ENCODE measurements at regions not wholly inside any gene's neighbourhood (a gene's known extent, or its start where the extent isn't known, plus 50 kb on each side); places are given as distances from the start of the nearest gene placed in this dataset.

DNA sequence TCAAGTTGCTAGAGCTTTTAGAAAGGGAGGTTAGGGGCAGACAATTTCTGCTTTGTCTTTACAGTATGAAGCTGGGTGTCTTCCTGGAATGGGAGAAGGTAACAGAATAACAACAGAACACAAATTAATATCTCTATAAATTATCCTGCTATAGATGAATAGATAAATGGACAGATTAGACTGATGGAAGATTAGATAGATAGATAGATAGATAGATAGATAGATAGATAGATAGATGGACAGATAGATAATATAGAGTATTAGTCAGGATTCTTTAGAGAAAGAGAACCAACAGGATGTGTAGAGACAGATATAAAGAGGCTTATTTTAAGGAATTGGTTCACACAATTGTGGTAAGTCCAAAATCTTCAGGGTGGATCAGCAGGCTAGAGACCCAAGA, 302.2 kb downstream of the BCL11A start:
- no peak overlapping the region for H3K4me3 Mint-ChIP-seq
- H3K27me3 Mint-ChIP-seq (ENCODE audit: insufficient read depth): no peaks in the 10 kb centered on the region
- H3K9me3 Mint-ChIP-seq: peaks cover 15% of the 10 kb centered on the region
- TF ChIP-seq, protein P1, sequence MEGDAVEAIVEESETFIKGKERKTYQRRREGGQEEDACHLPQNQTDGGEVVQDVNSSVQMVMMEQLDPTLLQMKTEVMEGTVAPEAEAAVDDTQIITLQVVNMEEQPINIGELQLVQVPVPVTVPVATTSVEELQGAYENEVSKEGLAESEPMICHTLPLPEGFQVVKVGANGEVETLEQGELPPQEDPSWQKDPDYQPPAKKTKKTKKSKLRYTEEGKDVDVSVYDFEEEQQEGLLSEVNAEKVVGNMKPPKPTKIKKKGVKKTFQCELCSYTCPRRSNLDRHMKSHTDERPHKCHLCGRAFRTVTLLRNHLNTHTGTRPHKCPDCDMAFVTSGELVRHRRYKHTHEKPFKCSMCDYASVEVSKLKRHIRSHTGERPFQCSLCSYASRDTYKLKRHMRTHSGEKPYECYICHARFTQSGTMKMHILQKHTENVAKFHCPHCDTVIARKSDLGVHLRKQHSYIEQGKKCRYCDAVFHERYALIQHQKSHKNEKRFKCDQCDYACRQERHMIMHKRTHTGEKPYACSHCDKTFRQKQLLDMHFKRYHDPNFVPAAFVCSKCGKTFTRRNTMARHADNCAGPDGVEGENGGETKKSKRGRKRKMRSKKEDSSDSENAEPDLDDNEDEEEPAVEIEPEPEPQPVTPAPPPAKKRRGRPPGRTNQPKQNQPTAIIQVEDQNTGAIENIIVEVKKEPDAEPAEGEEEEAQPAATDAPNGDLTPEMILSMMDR (IDR thresholded peaks at IDR 0.05): no peak
- no peak for DNase-seq
- H3K36me3 Mint-ChIP-seq (ENCODE audit: low read depth): no peaks in the 10 kb centered on the region
- no peak overlapping the region for H3K27ac Mint-ChIP-seq
- no peaks in the 10 kb centered on the region for H3K4me1 Mint-ChIP-seq (ENCODE audit: low read depth)

DNA sequence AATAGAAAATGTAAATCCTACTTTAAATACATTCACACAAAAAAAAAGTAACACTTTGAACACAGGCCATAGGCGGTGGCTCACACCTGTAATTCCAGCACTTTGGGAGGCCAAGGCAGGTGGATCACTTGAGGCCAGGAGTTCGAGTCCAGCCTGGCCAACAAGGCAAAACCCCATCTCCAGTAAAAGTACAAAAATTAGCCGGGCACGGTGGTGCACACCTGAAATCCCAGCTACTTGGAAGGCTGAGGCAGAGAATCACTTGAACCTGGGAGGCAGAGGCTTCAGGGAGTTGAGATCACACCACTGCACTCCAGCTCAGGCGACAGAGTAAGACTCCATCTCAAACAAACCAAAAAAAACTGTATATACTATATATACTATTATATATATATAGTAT, 303.6 kb downstream of the BCL11A start:
- no peaks in the 10 kb centered on the region for H3K27me3 Mint-ChIP-seq (ENCODE audit: insufficient read depth)
- TF ChIP-seq, protein P1 (IDR thresholded peaks at IDR 0.05): no peak
- no peak for DNase-seq
- H3K27ac Mint-ChIP-seq: no peak overlapping the region
- H3K36me3 Mint-ChIP-seq (ENCODE audit: low read depth): no peaks in the 10 kb centered on the region
- no peak overlapping the region for H3K4me3 Mint-ChIP-seq
- peaks cover 15% of the 10 kb centered on the region for H3K9me3 Mint-ChIP-seq
- H3K4me1 Mint-ChIP-seq (ENCODE audit: low read depth): no peaks in the 10 kb centered on the region

DNA sequence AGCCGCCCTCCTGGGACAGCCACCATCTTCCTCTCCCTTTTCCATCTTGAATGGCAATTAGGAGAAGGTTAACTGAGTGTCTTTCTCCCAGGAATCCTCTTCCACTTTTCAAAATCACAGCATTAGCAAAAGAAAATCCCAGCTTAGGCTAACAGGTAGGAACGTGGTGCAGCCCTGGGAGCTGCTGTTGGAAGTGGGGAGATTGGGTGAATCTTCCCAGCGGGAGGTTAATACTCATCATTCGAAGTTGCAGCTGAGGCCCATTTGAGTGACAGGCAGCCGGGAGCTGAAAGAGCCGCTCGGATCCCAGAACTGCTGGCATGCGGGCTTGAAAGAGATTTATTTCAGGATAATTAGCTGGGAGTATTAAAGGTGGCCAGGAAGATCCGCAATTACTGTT, 306.0 kb downstream of the BCL11A start:
- Mint-ChIP-seq H3K4me1 (ENCODE audit: low read depth) (no peaks in the 10 kb centered on the region), H3K9me3 (peaks cover 25% of the 10 kb centered on the region), H3K36me3 (ENCODE audit: low read depth) (no peaks in the 10 kb centered on the region), H3K27ac (no peak overlapping the region), H3K27me3 (ENCODE audit: insufficient read depth) (0 out of 2 replicates have a peak, but pooled peaks cover 1% of the 10 kb centered on the region), H3K4me3 (no peak overlapping the region)
- TF ChIP-seq, protein P1 (IDR thresholded peaks at IDR 0.05): no peak
- DNase-seq: no peak

DNA sequence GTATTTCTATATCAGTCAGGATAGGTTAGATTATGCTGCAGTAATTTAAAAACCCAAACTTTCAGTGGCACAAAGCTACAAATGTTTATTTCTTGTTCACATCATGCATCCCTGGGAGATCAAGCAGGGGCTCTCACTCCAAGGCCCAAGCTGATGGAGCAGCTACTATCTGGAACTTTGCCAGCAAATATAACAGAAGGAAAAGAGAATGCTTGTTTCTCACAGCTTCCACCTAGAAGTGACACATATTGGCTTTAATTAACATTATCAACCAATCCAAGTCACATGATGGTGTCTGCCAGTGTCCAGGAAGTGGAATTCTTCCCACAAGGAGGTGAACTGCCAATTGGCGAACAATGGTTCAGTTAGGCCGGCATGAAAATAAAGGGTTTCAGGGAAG, 306.9 kb downstream of the BCL11A start:
- peaks cover 30% of the 10 kb centered on the region for H3K9me3 Mint-ChIP-seq
- H3K36me3 Mint-ChIP-seq (ENCODE audit: low read depth): no peaks in the 10 kb centered on the region
- no peak overlapping the region for H3K27ac Mint-ChIP-seq
- 0 out of 2 replicates have a peak, but pooled peaks cover 1% of the 10 kb centered on the region for H3K27me3 Mint-ChIP-seq (ENCODE audit: insufficient read depth)
- H3K4me1 Mint-ChIP-seq (ENCODE audit: low read depth): no peaks in the 10 kb centered on the region
- TF ChIP-seq, protein P1 (IDR thresholded peaks at IDR 0.05): no peak
- H3K4me3 Mint-ChIP-seq: no peak overlapping the region
- no peak for DNase-seq

DNA sequence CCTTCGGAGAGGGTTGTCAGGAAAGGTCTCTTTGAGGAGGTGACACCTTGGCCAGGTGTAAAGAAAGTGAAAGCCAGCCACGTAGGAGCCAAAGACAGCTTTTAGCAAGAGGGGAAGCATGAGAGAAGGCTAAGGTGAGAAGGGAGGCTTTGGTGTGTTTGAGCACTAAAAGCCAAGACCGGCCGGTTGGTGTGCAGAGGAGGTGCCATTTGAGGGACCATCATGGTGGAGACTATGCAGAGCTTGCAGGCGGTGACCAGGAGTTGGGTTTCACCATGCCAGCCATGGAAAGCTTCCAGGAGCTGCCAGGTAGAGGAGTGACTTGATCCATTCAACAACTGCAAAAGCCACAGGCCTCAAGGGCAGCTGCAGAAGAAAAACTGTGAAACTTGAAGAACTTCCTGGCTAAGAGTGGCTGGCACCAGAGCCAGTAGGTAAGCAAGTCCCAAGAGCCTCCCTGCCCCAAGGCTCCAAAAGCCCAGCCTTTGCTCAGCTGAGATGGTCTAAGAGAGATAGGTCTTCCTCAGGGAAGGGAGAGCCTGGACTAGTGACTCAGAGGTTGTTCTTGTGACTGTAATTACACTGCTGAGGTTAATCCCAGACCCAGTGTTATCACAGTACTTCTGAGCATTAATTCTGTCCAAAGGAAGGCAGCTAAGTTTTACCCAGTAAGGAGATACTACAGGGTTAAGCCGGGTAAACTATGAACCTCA, 319.0 kb downstream of the BCL11A start:
- H3K27ac Mint-ChIP-seq: no peak overlapping the region
- H3K9me3 Mint-ChIP-seq: peaks cover 32% of the 10 kb centered on the region
- TF ChIP-seq, protein P1 (IDR thresholded peaks at IDR 0.05): no peak
- no peak overlapping the region for H3K4me3 Mint-ChIP-seq
- no peaks in the 10 kb centered on the region for H3K4me1 Mint-ChIP-seq (ENCODE audit: low read depth)
- H3K27me3 Mint-ChIP-seq (ENCODE audit: insufficient read depth): no peaks in the 10 kb centered on the region
- DNase-seq: no peak
- no peaks in the 10 kb centered on the region for H3K36me3 Mint-ChIP-seq (ENCODE audit: low read depth)

All from HFFc6 (cell line).